ENCODE measurements at regions not wholly inside any gene's neighbourhood (a gene's known extent, or its start where the extent isn't known, plus 50 kb on each side); places are given as distances from the start of the nearest gene placed in this dataset.

GRCh38 chr7:67962863-67963262, 966.2 kb downstream of the TYW1 start:
- no peak for TF ChIP-seq CTCF (conservative IDR thresholded peaks at IDR 0.05)
- TF ChIP-seq ZFX (IDR thresholded peaks at IDR 0.05), result no peak

Measured in C4-2B (cell line).